GM23248 (cell line): ENCODE measurements at regions not wholly inside any gene's neighbourhood (a gene's known extent, or its start where the extent isn't known, plus 50 kb on each side); places are given as distances from the start of the nearest gene placed in this dataset.

Source experiments
- DNase-seq: peaks from one replicate; pipeline ENCODE4 v3.0.0-alpha.2; 2015
- H2AFZ ChIP-seq: fragments of 200-600 bp; sonication (generic); 2 replicates; pipeline ENCODE4 v1.6.1; 2016; ENCODE audit warnings: antibody characterized with exemption
- H3F3A ChIP-seq: fragments of 200-600 bp; sonication (generic); 2 replicates; pipeline ENCODE4 v1.6.1; 2016; ENCODE audit warnings: mild to moderate bottlenecking, antibody characterized with exemption, mixed run types; ENCODE audit not compliant: insufficient read depth
- H3K27ac ChIP-seq: fragments of 200-600 bp; sonication (generic); 2 replicates; pipeline ENCODE4 v1.5.1; 2016; ENCODE audit warnings: mild to moderate bottlenecking
- H3K27me3 ChIP-seq: fragments of 200-600 bp; sonication (generic); replicated peaks from 2 replicates; pipeline ENCODE4 v1.6.1; 2016; ENCODE audit warnings: mild to moderate bottlenecking; ENCODE audit not compliant: insufficient read depth
- H3K36me3 ChIP-seq: fragments of 200-600 bp; sonication (generic); 2 replicates; pipeline ENCODE4 v1.6.1; 2016; ENCODE audit warnings: low read depth, mild to moderate bottlenecking
- H3K4me1 ChIP-seq: fragments of 200-600 bp; sonication (generic); 2 replicates; pipeline ENCODE4 v1.6.1; 2016; ENCODE audit warnings: mild to moderate bottlenecking; ENCODE audit not compliant: insufficient read depth
- H3K4me2 ChIP-seq: fragments of 200-600 bp; sonication (generic); one replicate; pipeline ENCODE4 v1.6.1; 2016; ENCODE audit warnings: mild to moderate bottlenecking; ENCODE audit not compliant: unreplicated experiment
- H3K4me3 ChIP-seq: fragments of 200-600 bp; sonication (generic); 2 replicates; pipeline ENCODE4 v1.5.1; 2016; ENCODE audit warnings: mild to moderate bottlenecking
- H3K79me2 ChIP-seq: fragments of 200-600 bp; sonication (generic); 2 replicates; pipeline ENCODE4 v1.6.1; 2016; ENCODE audit warnings: mild to moderate bottlenecking; ENCODE audit not compliant: insufficient read depth
- H3K9ac ChIP-seq: fragments of 200-600 bp; sonication (generic); 2 replicates; pipeline ENCODE4 v1.6.1; 2016; ENCODE audit warnings: mild to moderate bottlenecking
- H3K9me2 ChIP-seq: fragments of 200-600 bp; sonication (generic); 2 replicates; pipeline ENCODE4 v1.6.1; 2016; ENCODE audit warnings: mixed run types, mild to moderate bottlenecking, moderate library complexity; ENCODE audit not compliant: insufficient read depth
- H3K9me3 ChIP-seq: fragments of 200-600 bp; sonication (generic); one replicate; pipeline ENCODE4 v1.6.1; 2017; ENCODE audit warnings: low read depth
- H4K20me1 ChIP-seq: fragments of 200-600 bp; sonication (generic); 2 replicates; pipeline ENCODE4 v1.6.0; 2016; ENCODE audit not compliant: insufficient read depth
- EZH2 ChIP-seq: fragments of 200-600 bp; sonication (generic); IDR thresholded peaks from 2 replicates; pipeline ENCODE4 v1.6.1; 2018; ENCODE audit warnings: antibody characterized with exemption, mild to moderate bottlenecking; ENCODE audit not compliant: insufficient read depth, poor library complexity, severe bottlenecking
- EZH2phosphoT487 ChIP-seq: fragments of 200-600 bp; sonication (generic); IDR thresholded peaks from 2 replicates; pipeline ENCODE4 v1.6.1; 2018; ENCODE audit warnings: antibody characterized with exemption, moderate library complexity, mild to moderate bottlenecking, low read depth; ENCODE audit not compliant: insufficient read depth
- WGBS, 2 experiments: methylation state at CpG; one replicate each; pipeline ENCODE4 v1.1.6; 2015 to 2017; ENCODE audit warnings: low lambda C conversion rate in 2 of 2, low coverage in 1 of 2; ENCODE audit errors: missing lambda C conversion rate in 2 of 2; 5-methylcytosine and 5-hydroxymethylcytosine counted together
- in situ Hi-C: fragments of 300-500 bp; cut with MboI; formaldehyde crosslinking; loops from 2 replicates; pipeline ENCODE4 v1.15.0; 2020

DNA sequence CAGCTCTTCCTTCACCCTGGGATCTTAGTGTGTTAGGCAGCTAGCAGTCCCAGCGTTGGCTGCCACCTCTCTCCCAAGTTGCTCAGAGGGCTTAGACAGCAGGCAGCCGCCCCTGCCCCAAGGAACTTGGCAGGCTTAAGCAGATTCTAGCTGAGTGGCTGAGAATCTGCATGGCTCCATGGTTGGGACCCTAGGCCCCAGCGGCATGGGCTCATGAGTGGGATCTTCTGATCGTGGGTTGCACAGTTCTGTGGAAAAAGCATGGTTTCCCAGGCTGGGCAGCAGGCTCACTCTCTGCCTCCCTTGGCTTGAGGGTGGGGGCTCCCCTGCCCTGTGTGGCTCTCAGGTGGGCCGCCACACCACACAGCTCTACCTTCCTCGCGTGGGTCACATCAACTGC, 1624.9 kb downstream of the GRIK2 start:
- Histone ChIP-seq H3K9me3 (no peaks in the 10 kb centered on the region), H3K4me2 (no peak overlapping the region), H3K27me3 (no peaks in the 10 kb centered on the region), H3K79me2 (no peaks in the 10 kb centered on the region), H3K36me3 (no peaks in the 10 kb centered on the region), H2AFZ (no peak overlapping the region), H3K27ac (no peak overlapping the region), H3K4me3 (no peak overlapping the region), H3K9me2 (no peaks in the 10 kb centered on the region), H3K4me1 (no peaks in the 10 kb centered on the region), H3K9ac (no peak overlapping the region), H4K20me1 (no peaks in the 10 kb centered on the region), H3F3A (no peaks in the 10 kb centered on the region)
- 40% methylated on average over 7 of the region's 7 CpGs for WGBS, 2 experiments
- no peak for DNase-seq
- no peak for TF ChIP-seq EZH2
- no peak for TF ChIP-seq EZH2phosphoT487
- in situ Hi-C loops = no loop called here

DNA sequence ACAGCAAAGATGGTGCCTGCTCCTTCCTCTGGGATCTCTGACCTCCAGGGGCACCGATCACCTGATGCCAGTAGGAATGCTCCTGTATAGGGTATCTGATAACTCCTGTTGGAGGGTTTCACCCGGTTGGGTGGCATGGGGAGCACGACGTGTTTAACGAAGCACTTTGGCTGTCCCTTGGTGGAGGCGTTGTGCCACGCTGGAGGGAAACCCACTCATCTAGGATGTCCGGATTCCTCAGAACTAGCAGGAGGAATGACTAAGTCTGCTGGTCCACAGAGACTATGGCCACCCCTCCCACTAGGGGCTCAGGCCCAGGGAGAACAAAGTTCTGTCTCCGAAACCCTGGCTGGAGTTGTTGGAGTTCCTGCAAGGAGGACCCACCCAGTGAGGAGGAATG, 1624.4 kb downstream of the GRIK2 start:
- H3K9ac ChIP-seq = no peak overlapping the region
- DNase-seq = no peak
- no peaks in the 10 kb centered on the region for H3F3A ChIP-seq
- WGBS, 2 experiments = 50 to 59% methylated on average over 9 of the region's 9 CpGs
- TF ChIP-seq EZH2phosphoT487 (no peak), EZH2 (no peak)
- no peak overlapping the region for H3K4me2 ChIP-seq
- in situ Hi-C loops = no loop called here
- no peaks in the 10 kb centered on the region for H3K9me2 ChIP-seq
- no peaks in the 10 kb centered on the region for H3K9me3 ChIP-seq
- H3K27me3 ChIP-seq = no peaks in the 10 kb centered on the region
- no peak overlapping the region for H3K27ac ChIP-seq
- H3K4me3 ChIP-seq = no peak overlapping the region
- H2AFZ ChIP-seq = no peak overlapping the region
- no peaks in the 10 kb centered on the region for H3K4me1 ChIP-seq
- no peaks in the 10 kb centered on the region for H3K36me3 ChIP-seq
- no peaks in the 10 kb centered on the region for H4K20me1 ChIP-seq
- H3K79me2 ChIP-seq = no peaks in the 10 kb centered on the region

- no peaks in the 10 kb centered on the region for H3K4me1 ChIP-seq
- in situ Hi-C loops = no loop called here
- H3F3A ChIP-seq = no peaks in the 10 kb centered on the region
- H3K27me3 ChIP-seq = no peaks in the 10 kb centered on the region
- H3K79me2 ChIP-seq = no peaks in the 10 kb centered on the region
- no peak overlapping the region for H3K9ac ChIP-seq
- H3K4me2 ChIP-seq = no peak overlapping the region
- no peaks in the 10 kb centered on the region for H4K20me1 ChIP-seq
- no peak for DNase-seq
- H3K27ac ChIP-seq = no peak overlapping the region
- no peak overlapping the region for H3K4me3 ChIP-seq
- WGBS, 2 experiments = 18 to 24% methylated on average over 2 of the region's 2 CpGs
- no peak overlapping the region for H2AFZ ChIP-seq
- no peaks in the 10 kb centered on the region for H3K9me3 ChIP-seq
- H3K9me2 ChIP-seq = no peaks in the 10 kb centered on the region
- H3K36me3 ChIP-seq = no peaks in the 10 kb centered on the region
- TF ChIP-seq EZH2phosphoT487 (no peak), EZH2 (no peak)
Observed at GRCh38 chr6:103011605-103012004, 1618.1 kb downstream of the GRIK2 start.

DNA sequence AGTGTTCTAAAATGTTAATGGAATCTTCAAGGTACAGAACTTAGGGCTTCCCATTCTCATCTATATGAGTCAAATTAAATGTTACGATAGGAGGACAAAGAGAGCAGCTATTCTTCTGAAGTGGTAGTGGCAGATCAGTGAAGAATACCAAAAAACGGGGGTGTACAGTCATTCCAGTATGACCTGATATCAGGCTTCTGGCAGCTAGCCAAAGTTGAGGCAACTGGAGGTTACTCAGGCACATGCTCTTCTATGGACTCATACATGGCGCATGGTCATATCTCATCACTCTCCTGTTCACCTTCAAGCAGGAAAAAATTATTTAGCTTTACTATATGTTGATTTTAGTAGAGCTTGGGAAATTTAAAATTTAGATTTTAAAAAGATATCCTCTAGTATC, 1608.8 kb downstream of the GRIK2 start:
- Histone ChIP-seq H3K9me2 (no peaks in the 10 kb centered on the region), H3K4me2 (no peak overlapping the region), H4K20me1 (no peaks in the 10 kb centered on the region), H3K9me3 (no peaks in the 10 kb centered on the region), H3K27me3 (no peaks in the 10 kb centered on the region), H3K27ac (no peak overlapping the region), H3K9ac (no peak overlapping the region), H3K79me2 (no peaks in the 10 kb centered on the region), H3K4me3 (no peak overlapping the region), H3F3A (no peaks in the 10 kb centered on the region), H2AFZ (no peak overlapping the region), H3K36me3 (no peaks in the 10 kb centered on the region), H3K4me1 (no peaks in the 10 kb centered on the region)
- WGBS, 2 experiments = 25 to 37% methylated on average over 3 of the region's 3 CpGs
- DNase-seq = no peak
- TF ChIP-seq EZH2phosphoT487 (no peak), EZH2 (no peak)
- in situ Hi-C loops = no loop called here

- DNase-seq = no peak
- no peaks in the 10 kb centered on the region for H3K27me3 ChIP-seq
- TF ChIP-seq EZH2 (no peak), EZH2phosphoT487 (no peak)
- no peak overlapping the region for H2AFZ ChIP-seq
- no peak overlapping the region for H3K4me2 ChIP-seq
- H3K27ac ChIP-seq = no peak overlapping the region
- no peaks in the 10 kb centered on the region for H3K9me2 ChIP-seq
- H3K4me3 ChIP-seq = no peak overlapping the region
- no peaks in the 10 kb centered on the region for H3K9me3 ChIP-seq
- H3K36me3 ChIP-seq = no peaks in the 10 kb centered on the region
- H3F3A ChIP-seq = no peaks in the 10 kb centered on the region
- no peaks in the 10 kb centered on the region for H3K79me2 ChIP-seq
- 19 to 24% methylated on average over 1 of the region's 1 CpG for WGBS, 2 experiments
- H4K20me1 ChIP-seq = no peaks in the 10 kb centered on the region
- in situ Hi-C loops = no loop called here
- H3K9ac ChIP-seq = no peak overlapping the region
- no peaks in the 10 kb centered on the region for H3K4me1 ChIP-seq
Observed at GRCh38 chr6:103001724-103002123, 1608.2 kb downstream of the GRIK2 start.
